ENCODE measurements at regions not wholly inside any gene's neighbourhood (a gene's known extent, or its start where the extent isn't known, plus 50 kb on each side); places are given as distances from the start of the nearest gene placed in this dataset.
A peak's percentile ranks its signal among the peaks of the same experiment; 100 is the strongest.

DNA sequence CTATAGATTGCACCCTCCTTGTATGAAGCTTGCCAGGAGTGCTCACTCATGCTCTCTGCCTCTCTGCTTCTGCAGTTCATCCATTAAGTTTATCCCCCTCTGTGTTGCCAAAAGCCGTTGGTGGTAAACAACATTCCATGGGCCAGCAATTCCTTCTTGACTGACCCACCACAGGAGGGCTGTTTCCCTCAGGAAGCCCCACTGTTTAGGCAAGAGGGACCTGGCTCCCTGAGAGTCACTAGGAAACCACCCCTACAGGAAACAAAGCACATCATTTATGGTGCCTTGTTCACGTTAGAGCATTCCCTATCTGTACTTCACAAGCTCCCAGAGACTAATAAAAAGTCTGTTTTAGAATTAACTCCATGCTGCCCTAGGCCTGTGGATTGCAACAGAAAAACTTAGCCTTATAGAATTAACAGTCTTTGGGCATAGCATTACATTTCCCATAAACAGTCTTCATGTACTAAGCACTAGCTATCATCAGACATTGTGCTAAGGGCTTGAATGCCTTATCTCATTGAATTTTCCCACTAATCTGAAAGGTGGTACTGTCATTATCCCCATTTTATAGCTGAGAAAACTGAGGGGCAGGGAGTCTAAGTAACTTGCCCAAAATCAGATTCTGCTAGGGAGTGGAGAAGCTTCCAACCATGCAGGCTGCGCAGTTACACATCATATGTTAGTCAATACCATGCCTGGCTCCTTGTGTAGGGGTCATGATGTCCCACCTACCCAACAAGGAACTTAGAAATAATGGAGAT, 149.9 kb downstream of the SHQ1 start:
- DNase-seq = no peak

DNA sequence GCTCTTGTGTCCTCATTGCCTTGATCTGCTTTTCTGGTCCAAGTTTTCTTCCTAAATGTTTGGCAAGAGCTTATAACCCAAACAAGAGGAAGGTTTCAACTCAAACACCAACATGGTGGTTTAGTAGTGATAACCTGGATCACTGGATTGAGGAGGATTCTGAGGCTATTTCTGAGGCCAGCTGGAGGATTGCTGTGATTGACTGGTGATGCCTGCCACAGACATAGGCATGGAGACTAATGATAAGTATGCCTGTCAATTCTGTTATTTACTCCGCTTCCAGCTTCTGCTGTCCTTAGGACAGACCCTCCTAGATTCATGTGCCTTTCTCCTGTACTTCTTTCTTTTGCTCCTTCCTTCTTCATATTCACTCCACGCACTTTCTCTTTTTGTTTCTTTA, 150.5 kb downstream of the SHQ1 start:
- DNase-seq = no peak

DNA sequence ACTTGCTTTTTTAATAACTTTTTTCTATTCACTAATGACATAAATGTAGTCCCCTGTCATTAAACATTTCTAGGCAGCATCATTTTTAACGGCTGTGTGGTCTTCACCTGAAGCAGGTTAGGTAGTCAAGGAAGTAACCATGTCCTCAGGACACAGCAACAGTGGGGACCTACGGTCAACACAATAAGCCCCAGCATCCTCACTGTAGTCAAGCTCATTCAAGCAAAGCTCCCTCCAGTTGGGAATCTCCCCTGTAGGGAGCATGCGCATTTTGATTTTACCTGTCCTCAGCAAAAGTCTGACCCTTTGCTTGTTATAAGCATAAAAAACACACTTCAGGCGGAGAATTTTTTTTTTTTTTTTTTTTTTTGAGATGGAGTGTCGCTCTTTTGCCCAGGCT, 151.4 kb downstream of the SHQ1 start:
- no peak for DNase-seq

DNA sequence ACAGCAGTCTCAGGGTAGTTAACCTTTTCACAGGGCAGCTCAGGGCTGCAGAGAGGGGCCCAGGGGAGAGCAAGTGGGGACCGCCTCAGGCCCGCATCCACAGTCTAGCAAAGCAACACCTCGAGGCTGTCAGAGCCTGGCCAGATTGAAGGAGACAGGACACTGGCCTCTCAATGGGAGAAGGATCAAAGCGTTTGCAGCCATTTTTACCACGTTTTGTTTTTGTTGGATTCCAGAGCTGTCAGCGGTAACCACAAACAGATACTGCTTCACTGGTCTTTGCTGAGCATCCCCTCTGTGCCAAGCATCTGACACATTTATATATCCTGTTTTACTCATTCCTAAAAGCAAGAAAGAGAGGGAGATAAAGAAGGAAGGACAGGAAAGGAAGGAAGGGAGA, 153.8 kb downstream of the SHQ1 start:
- DNase-seq = no peak

DNA sequence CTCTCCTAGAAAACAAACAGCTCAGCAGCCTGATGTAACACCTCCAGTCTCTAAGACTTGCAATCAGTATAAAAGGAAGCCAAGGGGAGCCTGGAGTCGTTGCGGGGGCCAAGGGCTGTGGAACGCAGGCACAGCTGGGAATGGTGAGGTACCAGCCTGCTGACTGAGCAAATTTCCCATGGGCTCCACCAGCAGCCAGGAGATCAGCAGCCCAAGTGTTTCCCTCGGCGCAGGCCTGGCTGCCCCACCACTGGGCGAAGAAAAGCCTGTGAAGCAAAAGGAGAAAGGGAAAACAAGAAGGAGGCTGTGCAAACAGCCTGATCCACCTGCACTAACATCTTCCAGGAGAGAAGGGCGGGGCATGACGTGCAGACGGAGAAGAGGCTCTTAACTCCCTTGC, 155.3 kb downstream of the SHQ1 start:
- no peak for DNase-seq

DNA sequence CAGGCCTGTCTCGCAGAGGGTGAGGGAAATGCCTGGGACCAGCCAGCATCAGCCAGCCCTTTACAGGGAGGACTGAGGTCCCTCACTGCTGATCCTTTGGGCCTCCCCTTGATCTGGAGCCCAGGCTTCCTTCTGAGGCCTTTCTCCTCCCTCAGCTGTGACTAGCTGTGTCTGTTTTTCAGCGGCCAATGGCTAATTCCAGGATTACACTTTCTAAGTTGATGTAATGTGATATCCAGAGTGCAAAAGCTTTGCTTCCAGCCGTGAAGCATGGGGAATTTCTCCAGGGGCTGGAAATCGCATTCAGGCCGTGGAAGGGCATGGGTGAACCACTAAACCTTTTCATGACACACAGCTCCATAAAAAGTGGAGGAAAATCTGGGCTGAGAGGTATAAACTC, 157.6 kb downstream of the SHQ1 start:
- no peak for DNase-seq

DNA sequence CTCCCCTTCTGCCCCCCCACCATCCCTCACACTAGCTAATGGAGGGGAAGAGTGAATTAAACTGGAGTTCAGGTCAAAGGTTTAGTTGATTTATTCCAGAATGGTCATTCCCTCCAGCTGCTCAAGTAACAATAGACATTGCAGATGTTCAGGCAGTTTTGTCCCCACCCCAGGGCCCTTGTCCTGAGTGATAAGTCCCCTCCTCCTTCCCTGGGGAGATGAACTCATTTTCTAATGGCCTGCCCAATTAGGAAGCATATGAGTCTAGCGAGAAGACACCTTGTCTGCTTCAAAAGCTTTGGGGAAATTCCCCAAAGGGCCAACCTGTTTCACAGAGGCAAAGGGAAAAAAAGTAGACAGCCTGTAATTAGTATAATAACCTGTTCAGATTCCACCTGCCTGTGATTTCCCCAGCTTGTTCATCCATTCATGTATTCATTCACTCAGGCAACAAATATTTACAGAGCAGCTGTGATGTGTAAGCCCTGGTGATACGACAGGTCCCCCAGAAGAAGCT, 165.3 kb downstream of the SHQ1 start:
- DNase-seq = peak; percentile 77

DNA sequence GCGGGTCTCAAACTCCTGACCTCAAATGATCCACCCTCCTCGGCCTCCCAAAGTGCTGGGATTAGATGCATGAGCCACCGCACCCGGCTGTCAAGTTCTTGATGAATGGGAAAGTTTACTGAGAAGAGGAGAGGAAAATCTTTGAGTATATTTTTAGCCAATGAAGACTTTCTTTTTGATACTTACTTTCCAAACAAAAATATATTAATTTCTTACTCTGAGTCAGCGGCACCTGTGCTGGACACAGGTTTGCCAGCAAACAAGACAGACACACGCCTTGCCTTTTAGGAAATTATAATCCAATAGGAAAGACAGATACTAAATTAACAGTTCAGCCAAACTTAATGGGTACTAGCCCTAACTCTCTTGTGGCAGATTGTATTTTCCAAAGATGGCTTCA, 166.6 kb downstream of the SHQ1 start:
- no peak for DNase-seq

DNA sequence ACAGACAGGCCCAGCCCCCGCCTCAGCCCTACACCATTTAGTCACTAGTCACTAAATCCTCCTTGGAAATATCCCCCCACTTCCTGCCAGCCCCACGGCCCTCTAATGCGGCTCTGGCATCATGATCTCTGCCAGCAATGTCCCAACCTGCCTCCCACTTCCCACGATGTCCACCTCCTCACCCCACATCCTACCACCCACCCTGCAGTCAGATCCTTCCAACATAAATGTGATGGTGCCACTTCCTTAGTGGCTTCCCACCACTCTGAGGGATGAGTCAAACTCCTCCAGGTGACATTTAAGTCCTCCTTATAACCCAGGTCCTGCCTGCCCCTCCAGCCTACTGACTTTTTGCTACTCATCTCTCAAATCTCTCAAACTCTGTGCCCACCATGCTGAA, 167.5 kb downstream of the SHQ1 start:
- DNase-seq = no peak

DNA sequence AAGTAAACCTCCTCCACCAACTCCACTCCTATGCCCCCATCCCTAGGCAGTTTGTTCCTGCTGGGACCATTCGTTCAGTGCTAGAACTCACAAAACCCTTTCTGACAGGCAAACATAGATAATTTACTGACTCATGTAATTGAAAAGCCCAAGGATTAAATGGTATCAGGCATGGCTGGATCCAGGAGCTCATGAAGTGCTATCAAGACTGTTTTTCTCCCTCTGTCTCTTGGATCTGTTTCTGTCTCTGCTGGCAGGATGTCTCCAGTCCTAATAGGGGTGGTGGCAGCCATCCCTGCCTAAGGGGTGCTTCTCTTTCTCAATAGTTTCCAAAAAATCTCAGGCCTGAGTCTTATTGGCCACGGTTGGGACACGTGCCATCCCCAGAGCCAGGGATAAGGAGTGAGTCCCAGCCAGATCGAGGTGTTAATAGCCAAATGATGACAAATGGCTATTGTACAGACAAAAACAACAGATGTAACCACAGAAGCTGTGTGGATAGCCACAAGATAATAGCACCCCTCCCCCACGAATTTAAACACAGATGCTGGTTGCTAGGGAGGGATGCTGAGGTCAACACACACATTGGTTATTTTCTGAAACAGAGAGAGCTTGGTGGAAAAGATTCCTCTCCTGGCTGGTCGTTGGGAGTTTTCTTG, 168.6 kb downstream of the SHQ1 start:
- no peak for DNase-seq

DNA sequence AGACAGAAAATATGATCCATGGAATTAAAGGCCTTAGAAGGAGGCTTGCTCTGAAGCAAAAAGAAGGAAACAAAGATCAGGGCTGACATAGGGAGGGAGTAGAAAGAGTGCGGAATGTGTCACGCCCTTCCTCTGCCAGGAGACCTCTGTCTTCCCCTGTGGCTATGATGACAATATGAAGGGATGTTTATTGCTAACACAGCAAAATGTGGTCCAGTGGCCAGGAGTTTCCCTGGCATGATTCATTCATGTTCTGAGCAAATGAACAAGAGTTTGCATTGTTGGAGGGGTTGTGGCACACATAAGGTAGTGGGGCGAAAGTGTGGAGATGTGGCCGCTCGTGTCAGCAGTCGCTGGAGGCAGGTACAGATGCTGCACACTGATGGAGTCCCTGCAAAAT, 169.4 kb downstream of the SHQ1 start:
- DNase-seq = no peak

DNA sequence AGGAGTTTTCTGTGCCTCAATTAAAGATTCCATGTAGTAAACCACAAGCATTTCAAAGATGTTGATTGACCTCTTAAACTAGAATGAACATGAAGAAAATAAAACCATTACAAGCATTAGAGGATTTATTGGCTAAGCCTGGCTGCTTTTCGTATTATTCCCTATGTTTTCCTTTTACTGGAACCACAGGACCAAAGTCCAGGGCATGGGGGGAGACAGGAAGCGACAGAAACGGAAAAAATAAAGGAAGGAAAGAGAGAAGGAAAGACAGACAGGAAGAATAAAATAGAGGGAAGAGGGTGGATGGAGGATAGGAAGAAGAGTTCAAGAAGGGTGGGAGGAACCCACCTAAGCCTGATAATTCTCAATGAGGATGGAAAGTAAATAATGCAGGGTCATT, 169.9 kb downstream of the SHQ1 start:
- no peak for DNase-seq

DNA sequence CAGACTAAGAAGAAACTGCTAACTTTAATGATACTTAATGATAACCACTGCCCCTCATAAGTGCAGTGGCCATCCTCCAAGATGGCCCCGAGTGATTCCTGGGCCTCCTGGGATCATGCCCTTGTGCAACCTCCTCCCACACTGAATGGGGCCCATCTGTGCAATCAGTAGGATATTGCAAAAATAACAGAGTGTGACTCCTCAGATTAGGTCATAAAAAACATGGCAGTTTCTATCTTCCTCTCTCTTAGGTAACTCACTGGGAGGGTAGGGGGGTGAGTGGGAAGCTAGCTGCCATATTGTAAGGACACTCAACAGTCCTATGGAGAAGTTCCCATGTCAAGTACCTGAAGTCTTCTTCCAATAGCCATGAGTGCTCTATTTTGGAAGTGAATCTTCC, 173.0 kb downstream of the SHQ1 start:
- DNase-seq = no peak

DNA sequence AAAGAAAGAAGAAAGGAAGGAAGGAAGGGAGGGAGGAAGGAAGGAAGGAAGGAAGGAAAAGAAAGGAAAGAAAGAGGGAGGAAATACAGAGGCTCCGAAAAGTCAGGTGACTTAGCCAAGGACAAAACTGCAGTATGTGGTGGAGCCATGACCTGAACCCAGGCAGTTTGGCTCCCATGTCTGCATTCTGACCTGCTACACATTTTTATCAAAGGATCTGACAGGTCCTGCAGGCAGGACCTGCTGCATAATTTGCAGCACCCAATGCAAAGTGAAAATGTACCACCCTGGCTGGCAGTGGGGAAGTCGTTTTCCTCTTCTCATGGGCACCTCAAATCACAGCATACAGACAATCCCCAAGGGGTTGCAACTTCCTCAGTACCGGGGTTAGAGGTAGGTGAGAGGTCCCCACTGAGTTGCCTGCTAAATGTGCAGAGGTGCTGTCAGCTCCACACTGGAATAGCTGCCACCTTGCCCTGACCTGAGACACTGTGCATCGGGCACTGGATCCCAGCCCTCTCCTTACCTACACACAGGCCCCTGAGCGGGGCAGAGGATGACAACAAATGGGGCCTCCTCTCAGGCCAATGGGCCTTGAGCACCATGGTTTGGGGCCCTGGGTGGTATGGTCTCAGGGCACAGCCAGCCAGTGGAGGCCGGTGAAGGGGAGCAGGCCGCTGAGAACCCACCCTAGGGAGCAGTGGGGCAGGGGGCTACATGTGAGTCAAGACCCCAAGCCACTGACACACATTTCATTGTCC, 175.1 kb downstream of the SHQ1 start:
- DNase-seq = no peak

DNA sequence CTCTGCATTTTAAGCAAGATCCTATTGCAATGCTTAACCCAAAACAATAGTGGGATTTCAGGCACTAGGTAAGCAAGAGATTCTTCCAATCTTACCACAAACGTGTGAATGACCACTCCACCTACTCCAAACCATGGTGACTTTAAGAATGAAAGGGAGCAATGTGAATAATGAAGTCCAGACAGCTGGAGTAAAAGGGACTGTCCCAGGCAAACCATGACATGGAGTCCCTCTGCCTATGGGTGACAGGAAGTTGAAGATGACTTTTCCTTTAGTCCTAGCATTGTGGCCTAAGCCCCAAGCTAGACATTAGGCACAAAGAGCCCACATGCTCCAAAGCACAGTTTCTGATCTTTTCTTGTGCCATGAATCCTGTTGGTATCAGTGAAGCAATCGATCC, 179.0 kb downstream of the SHQ1 start:
- DNase-seq = no peak

DNA sequence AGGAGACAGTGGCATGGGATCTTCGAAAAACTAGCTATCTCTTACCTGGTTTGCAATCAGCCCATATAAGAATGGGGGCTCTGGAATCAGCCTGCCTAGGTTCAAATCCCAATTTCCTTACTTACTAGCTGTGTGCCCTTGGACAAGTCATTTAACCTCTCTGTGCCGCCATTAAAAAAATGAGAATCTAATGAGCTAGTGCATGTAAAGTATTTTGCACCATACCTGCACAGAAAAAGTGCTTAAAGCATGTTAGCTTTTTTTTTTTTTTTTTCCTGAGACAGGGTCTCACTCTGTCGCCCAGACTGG, 181.8 kb downstream of the SHQ1 start:
- DNase-seq = no peak

DNA sequence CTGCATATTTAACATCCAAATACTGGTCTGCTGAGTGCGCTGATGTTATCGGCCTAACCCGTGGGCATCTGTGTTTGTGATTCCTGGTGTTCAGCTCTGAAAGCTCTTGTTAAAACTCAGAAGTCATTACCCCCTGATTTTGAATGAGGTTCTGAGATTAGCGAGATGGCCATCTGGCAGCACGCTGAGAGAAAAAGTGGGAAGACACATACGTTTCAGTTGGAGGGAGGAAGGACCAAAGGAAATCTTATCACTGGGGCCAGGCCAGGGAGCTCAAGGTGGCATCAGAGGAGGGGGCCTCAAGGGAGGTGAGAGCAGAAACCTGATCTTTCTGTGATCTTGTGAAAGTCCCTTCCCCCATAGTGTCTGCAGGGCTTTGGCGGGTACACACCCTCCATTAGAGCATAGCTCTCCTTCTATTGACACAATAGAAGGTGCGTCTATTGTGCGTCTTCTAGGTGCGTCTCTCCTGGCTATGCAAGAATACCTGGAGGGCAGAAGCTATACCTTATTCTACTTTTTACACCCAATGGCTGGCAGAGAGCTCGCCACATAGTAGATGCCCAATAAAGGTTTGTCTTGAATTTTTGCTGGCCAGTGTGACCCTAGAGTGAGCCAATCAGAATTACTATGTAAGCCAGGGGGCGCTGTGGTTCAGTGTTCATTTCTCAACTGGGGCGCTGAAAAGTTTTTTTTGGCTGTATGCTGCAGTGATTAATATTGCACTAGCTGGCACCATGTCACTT, 182.4 kb downstream of the SHQ1 start:
- DNase-seq = no peak

DNA sequence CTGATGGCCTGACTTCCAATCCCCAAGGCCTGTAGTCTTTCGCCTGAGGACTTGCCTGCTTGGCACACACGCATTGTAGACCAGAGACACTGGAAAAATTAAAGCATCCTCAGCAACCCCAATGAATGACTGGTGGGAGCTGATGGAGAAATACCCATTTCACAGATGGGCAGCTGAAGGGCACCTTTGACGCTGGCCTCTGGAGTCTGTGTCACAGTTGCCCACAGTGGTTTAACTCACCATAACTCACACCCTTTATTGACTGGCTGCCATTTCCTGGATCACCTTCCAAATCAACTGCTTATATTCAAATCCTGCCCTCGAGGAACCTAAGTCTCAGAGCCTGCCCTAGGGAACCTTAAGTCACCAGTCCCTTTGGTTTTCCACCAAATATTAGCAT, 183.1 kb downstream of the SHQ1 start:
- DNase-seq = no peak

DNA sequence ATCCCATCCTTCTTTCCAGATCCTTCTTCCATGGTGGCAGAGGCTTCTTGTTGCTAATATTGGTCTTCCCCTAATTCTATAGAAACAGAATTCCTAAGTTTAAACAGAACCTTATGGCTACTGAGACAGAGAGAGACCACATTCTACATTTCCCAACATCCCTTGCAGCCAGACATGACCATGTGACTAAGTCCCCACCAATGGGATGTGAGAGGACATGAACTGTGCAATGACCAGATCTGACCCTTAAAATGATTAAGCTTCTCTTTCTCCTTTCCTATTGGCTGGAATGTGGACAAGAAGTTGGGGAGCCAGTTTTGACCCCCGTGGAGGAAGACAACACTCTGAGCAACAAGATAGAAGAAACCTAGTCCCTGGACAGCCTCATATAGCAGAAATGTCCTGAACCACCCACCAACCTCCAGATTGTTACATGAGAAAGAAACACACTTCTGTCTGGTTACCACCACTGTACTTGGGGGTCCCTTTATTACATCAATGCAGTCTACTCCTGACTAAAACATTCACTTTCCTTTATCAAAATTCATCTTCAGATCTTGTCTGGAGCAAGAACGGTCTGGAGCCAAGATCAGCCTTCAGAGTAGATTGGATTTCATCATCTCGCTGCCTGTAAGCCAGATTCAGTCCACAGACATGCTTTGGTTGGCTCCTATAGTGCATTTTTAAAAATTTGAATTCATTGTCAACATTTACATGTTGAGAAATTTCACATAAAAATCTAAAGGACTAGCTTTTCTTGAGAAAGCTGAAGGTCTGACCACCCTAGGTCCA, 183.9 kb downstream of the SHQ1 start:
- no peak for DNase-seq

DNA sequence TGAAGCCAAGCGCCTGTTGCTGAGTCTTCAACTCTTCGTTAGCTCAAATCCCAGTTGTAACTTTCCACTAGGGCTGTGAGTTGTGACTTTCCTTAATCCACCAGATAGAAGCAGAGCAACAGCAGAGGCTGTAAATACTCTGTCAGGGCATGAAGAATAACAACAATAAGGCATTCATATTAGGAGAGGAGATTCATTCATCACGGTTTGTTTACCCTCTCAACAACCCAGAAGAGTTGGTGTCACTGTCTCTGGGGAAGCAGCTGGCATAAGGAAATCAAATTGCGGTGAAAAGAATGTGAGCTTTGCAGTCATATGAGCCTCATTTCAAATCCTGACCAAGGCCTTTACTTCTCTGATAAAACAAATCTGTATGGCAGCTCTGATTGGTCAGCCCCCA, 184.8 kb downstream of the SHQ1 start:
- peak; percentile 62 for DNase-seq

DNA sequence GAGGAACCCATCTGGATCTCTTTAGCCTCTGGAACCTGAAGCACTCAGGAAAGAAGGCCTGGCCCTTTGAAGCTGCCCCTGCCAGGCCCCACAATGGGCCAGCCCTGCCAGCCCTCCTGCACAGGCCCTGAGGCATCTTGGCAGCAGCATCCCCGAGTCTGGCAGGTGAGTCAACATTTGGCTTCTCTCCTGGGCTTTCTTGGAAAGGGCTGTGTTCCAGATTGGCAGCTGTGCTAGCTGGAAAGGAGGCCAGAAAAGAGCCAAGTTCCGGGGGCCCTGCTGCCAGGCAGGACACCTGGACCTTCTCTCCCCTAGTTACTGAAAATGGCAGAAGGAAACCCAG, 187.2 kb downstream of the SHQ1 start:
- peak; percentile 79 for DNase-seq

DNA sequence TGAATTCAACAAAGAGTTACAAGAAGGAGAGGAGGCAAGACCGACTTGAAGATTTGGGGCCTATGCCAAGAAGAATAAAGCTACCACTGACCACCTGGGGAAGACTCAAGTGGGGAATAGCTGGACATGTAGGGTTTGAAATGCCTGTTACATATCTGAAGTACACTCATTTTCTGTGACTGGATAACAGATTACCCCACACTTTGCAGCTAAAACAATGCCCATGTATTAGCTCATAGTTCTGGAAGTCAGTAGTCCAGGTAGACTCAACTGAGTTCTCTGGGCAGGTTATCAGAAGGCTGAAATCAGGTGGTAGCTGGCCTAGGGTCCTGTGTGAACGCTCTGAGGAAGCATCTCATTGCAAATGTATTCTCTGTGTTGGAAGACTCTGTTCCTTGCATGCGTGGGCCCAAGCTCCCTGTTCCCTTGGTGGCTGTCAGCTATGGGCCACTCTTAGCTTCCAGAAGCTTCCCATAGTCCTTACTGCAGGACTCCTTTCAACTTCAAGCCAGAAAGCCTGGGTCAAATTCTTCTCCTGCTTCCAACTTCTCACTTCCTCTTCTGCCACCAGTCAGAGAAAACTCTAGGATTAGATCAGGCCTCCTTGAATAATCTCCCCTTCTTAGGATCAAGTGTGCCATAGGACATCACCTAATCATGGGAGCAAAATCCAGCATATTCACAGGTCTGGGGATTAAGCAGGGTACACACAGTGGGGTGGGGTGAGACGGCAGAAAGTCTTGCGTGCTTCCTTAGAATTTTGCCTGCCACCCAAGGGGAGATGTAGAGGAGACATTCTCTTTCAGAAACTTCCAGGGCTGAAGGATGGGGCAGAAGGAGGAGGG, 187.8 kb downstream of the SHQ1 start:
- DNase-seq = no peak

Data from NCI-H1105 (cell line).